Gastrocnemius medialis (tissue), 4 donors: ENCODE measurements at regions not wholly inside any gene's neighbourhood (a gene's known extent, or its start where the extent isn't known, plus 50 kb on each side); places are given as distances from the start of the nearest gene placed in this dataset.

Experiments
- POLR2A ChIP-seq, 2 donors: fragments of 450-650 bp; IDR thresholded peaks; one replicate each; pipeline ENCODE4 v1.6.1; 2017; ENCODE audit warnings: antibody characterized with exemption in 2 of 2, mild to moderate bottlenecking in 2 of 2, moderate library complexity in 2 of 2
- TF ChIP-seq, protein P1 (sequence below), 5 experiments: fragments of 450-650 bp in 3 of 5; fragments of 200-600 bp in 2 of 5; sonication (generic) in 2 of 5; IDR thresholded peaks in 4 of 5; conservative IDR thresholded peaks in 1 of 5; 1 replicate in 4 of 5; 2 replicates in 1 of 5; pipeline ENCODE4 v1.5.1; 2016 to 2019; ENCODE audit warnings: antibody characterized with exemption in 5 of 5, mild to moderate bottlenecking in 3 of 5, moderate library complexity in 3 of 5

GRCh38 chr13:27329210-27329609 lies 58.6 kb downstream of the RASL11A start:
- TF ChIP-seq, protein P1, sequence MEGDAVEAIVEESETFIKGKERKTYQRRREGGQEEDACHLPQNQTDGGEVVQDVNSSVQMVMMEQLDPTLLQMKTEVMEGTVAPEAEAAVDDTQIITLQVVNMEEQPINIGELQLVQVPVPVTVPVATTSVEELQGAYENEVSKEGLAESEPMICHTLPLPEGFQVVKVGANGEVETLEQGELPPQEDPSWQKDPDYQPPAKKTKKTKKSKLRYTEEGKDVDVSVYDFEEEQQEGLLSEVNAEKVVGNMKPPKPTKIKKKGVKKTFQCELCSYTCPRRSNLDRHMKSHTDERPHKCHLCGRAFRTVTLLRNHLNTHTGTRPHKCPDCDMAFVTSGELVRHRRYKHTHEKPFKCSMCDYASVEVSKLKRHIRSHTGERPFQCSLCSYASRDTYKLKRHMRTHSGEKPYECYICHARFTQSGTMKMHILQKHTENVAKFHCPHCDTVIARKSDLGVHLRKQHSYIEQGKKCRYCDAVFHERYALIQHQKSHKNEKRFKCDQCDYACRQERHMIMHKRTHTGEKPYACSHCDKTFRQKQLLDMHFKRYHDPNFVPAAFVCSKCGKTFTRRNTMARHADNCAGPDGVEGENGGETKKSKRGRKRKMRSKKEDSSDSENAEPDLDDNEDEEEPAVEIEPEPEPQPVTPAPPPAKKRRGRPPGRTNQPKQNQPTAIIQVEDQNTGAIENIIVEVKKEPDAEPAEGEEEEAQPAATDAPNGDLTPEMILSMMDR (IDR thresholded peaks at IDR 0.05 in 4 of 5, conservative IDR thresholded peaks at IDR 0.05 in 1 of 5) = no peak
- no peak for TF ChIP-seq POLR2A (IDR thresholded peaks at IDR 0.05)
